ELF-1 (cell line): ENCODE measurements at regions not wholly inside any gene's neighbourhood (a gene's known extent, or its start where the extent isn't known, plus 50 kb on each side); places are given as distances from the start of the nearest gene placed in this dataset.
"Not testable (repeated sequence)": the region's sequence is repeated elsewhere in the genome, so short reads cannot be mapped to it uniquely, and the experiment has no call there.

Source experiments
- DNase-seq: peaks from one replicate; pipeline ENCODE4 v3.0.0-alpha.2; 2016; ENCODE audit warnings: low read depth, low spot score

GRCh38 chr4:37771771-37772170 lies 54.7 kb upstream of the PGM2 start:
- no peak for DNase-seq

GRCh38 chr4:37770016-37770415 lies 56.5 kb upstream of the PGM2 start:
- no peak for DNase-seq

GRCh38 chr4:37769391-37769989 lies 57.0 kb upstream of the PGM2 start:
- DNase-seq, result no peak

GRCh38 chr4:37767546-37767945 lies 58.9 kb upstream of the PGM2 start:
- no peak for DNase-seq

GRCh38 chr4:37767019-37767418 lies 59.5 kb upstream of the PGM2 start:
- DNase-seq, result no peak

- no peak for DNase-seq
Observed at GRCh38 chr4:37765741-37766140, 60.7 kb upstream of the PGM2 start.

GRCh38 chr4:37763831-37764230 lies 62.7 kb upstream of the PGM2 start:
- DNase-seq, result no peak

- no peak for DNase-seq
Observed at GRCh38 chr4:37762991-37763368, 63.5 kb upstream of the PGM2 start.

GRCh38 chr4:37762294-37762990 lies 64.0 kb upstream of the PGM2 start:
- DNase-seq, result no peak

GRCh38 chr4:37760840-37761239 lies 65.6 kb upstream of the PGM2 start:
- DNase-seq, result no peak

GRCh38 chr4:37759833-37760232 lies 66.7 kb upstream of the PGM2 start:
- DNase-seq, result no peak

GRCh38 chr4:37758226-37758625 lies 68.3 kb upstream of the PGM2 start:
- no peak for DNase-seq

- no peak for DNase-seq
Observed at GRCh38 chr4:37757761-37758160, 68.7 kb upstream of the PGM2 start.

- peak; percentile 22 for DNase-seq
Observed at GRCh38 chr4:37757121-37757520, 69.4 kb upstream of the PGM2 start.

- no peak for DNase-seq
Observed at GRCh38 chr4:37754410-37755185, 68.4 kb upstream of the RELL1 start.

GRCh38 chr4:37749398-37749988 lies 63.3 kb upstream of the RELL1 start:
- no peak for DNase-seq

- DNase-seq, result no peak
Observed at GRCh38 chr4:37748485-37748884, 62.3 kb upstream of the RELL1 start.

GRCh38 chr4:37747772-37748330 lies 61.7 kb upstream of the RELL1 start:
- no peak for DNase-seq

GRCh38 chr4:37746852-37747251 lies 60.7 kb upstream of the RELL1 start:
- not testable (repeated sequence) for DNase-seq

GRCh38 chr4:37745946-37746345 lies 59.8 kb upstream of the RELL1 start:
- no peak for DNase-seq

GRCh38 chr4:37742149-37742548 lies 56.0 kb upstream of the RELL1 start:
- no peak for DNase-seq

GRCh38 chr4:37741564-37741963 lies 55.4 kb upstream of the RELL1 start:
- DNase-seq, result no peak
